GM12864 (cell line): ENCODE measurements at regions not wholly inside any gene's neighbourhood (a gene's known extent, or its start where the extent isn't known, plus 50 kb on each side); places are given as distances from the start of the nearest gene placed in this dataset.

Experiments
- DNase-seq: peaks from one replicate; pipeline ENCODE4 v3.0.0-alpha.2; 2011; ENCODE audit warnings: low read depth
- H3K4me3 ChIP-seq: 2 replicates; pipeline ENCODE4 v1.5.1; 2011; ENCODE audit warnings: mild to moderate bottlenecking, low read depth, low read length, control low read depth
- CTCF ChIP-seq: IDR thresholded peaks from 2 replicates; pipeline ENCODE4 v1.5.1; 2011; ENCODE audit warnings: low read depth, mild to moderate bottlenecking, moderate library complexity, low read length, control low read depth, inconsistent platforms; ENCODE audit errors: missing control alignments

DNA sequence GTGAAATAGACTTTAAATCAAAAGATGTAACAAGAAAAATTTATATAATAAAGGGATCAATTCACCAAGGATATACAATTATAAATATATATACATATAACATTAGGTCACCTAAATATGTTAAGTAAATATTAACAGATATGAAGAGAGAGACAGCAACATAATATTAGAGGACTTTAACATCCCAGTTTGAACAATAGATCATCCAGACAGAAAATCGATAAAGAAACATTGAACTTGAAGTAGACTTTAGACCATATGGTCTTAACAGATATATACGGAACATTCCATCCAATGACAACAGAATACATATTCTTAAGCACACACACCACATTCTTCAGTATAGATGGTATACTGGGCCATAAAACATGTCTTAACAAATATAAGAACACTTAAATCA lies 649.6 kb upstream of the SETBP1 start:
- no peak for TF ChIP-seq CTCF
- DNase-seq, result no peak
- no peak overlapping the region for H3K4me3 ChIP-seq

GRCh38 chr18:44033144-44033701 lies 647.5 kb upstream of the SETBP1 start:
- H3K4me3 ChIP-seq, result no peak overlapping the region
- DNase-seq, result no peak
- no peak for TF ChIP-seq CTCF

DNA sequence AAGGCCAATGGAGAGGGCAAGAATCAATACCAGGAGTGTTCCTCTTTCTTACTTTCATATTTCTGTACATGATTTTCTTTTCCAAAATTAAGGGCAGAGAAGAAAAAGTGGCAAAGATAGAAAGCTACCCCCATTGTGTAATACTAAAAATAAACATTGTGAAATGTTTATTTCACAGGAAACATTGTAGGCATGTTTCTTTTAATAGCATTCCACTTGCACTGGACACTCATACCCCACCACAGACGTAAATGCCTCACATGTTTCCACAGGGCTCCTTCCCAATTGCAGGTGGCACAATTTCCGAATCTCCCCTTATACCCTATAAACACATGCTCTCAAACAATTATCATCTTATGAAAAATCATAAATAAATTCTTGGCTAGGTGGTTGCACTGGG lies 645.1 kb upstream of the SETBP1 start:
- no peak for DNase-seq
- no peak overlapping the region for H3K4me3 ChIP-seq
- TF ChIP-seq CTCF, result no peak

- no peak overlapping the region for H3K4me3 ChIP-seq
- DNase-seq, result no peak
- no peak for TF ChIP-seq CTCF
Measured at GRCh38 chr18:44036501-44036900, 644.2 kb upstream of the SETBP1 start.

GRCh38 chr18:44039216-44039615 lies 641.5 kb upstream of the SETBP1 start:
- no peak overlapping the region for H3K4me3 ChIP-seq

DNA sequence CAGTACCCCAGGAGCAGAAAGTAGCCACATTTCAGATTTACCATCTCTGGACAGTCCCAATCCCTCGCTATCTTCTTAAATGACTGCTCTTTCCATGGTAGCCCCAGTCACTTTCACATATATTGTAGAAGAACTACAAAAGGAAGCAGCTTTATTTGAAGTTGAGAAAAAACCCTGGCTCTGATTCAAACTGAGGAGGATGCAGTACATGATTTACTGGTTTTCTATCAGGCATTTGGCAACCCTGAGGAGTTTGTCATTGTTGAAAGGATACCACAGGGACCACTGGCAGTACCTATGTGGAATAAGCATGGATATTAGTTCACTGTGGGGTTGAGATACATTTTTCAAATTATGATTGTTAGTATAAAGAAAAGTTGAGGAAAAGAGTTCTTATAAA lies 640.9 kb upstream of the SETBP1 start:
- H3K4me3 ChIP-seq, result no peak overlapping the region
- no peak for DNase-seq
- no peak for TF ChIP-seq CTCF

More at GRCh38 chr18:44039216-44039615, 641.5 kb upstream of the SETBP1 start:
- no peak for TF ChIP-seq CTCF
- DNase-seq, result no peak

DNA sequence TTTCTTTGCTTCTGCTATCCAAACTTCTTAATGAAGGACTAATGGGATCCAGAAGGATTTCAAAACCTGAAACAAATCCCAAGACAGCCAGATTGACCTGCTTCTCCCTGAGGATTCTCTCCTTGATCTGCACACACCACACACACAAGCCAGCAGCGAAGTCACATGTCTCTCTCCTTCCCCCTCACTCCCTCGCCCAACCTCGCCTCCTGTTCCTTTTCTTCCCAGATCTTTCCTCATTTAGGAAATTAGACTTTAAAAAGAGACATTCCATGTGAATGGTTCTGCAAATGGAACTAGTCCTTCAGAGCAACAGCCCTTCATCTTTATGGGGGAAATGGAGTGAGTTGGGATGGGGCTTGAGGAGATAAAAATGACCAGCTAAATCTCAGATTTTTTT lies 639.1 kb upstream of the SETBP1 start:
- no peak for DNase-seq
- no peak overlapping the region for H3K4me3 ChIP-seq
- TF ChIP-seq CTCF, result no peak
